GM21717 (cell line): ENCODE measurements at regions not wholly inside any gene's neighbourhood (a gene's known extent, or its start where the extent isn't known, plus 50 kb on each side); places are given as distances from the start of the nearest gene placed in this dataset.

Source experiments
- ATAC-seq: cut with Tn5 transposase; IDR thresholded peaks from one replicate; pipeline ENCODE4 v1.9.1; 2021; ENCODE audit warnings: mild to moderate bottlenecking, moderate library complexity; ENCODE audit not compliant: unreplicated experiment

GRCh38 chr9:73643379-73644013, 491.8 kb downstream of the ANXA1 start:
- ATAC-seq: no peak

DNA sequence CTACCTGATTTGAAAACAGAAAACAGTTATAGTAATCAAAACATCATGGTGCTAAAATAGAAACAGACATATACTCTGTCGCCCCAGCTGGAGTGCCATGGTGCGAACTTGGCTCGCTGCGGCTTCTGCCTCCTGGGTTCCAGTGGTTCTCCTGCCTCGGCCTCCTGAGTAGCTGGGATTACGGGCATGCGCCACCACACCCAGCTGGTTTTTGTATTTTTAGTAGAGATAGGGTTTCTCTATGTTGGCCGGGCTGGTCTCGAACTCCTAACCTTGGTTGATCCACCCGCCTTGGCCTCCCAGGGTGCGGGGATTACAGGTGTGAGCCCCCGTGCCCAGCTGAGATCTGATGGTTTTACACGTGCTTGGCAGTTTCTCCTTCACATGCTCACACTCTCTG, 495.9 kb downstream of the ANXA1 start:
- no peak for ATAC-seq

- no peak for ATAC-seq
Observed at GRCh38 chr9:73649552-73649951, 497.9 kb downstream of the ANXA1 start.

- ATAC-seq: no peak
Observed at GRCh38 chr9:73655363-73655762, 503.7 kb downstream of the ANXA1 start.

- no peak for ATAC-seq
Observed at GRCh38 chr9:73655831-73656230, 504.2 kb downstream of the ANXA1 start.

- no peak for ATAC-seq
Observed at GRCh38 chr9:73665253-73665652, 513.6 kb downstream of the ANXA1 start.

- ATAC-seq: no peak
Observed at GRCh38 chr9:73667749-73668148, 516.1 kb downstream of the ANXA1 start.

DNA sequence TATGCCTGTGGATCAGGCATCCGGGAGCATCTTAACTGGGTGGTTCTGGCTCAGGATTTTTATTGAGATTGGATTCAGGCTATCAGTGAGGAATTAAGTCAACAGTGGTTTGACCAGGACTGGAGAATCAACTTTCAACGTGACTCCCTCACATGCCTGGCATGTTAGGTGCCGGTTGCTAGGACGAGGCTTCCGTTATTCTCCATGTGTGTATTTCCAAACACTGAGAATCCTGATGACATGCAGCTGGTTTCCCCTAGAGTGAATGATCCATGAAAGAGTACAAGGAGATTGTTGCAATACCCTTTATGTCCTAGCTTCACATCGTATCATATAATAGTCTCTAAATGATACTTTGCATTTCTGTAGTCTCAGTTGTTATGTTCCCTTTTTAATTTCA, 529.2 kb downstream of the ANXA1 start:
- no peak for ATAC-seq

- ATAC-seq: no peak
Observed at GRCh38 chr9:73682789-73683188, 531.1 kb downstream of the ANXA1 start.

- peak; percentile 52 for ATAC-seq
Observed at GRCh38 chr9:73683862-73684591, 532.4 kb downstream of the ANXA1 start.

- ATAC-seq: no peak
Observed at GRCh38 chr9:73684601-73685000, 532.9 kb downstream of the ANXA1 start.

GRCh38 chr9:73685786-73686185, 534.1 kb downstream of the ANXA1 start:
- ATAC-seq: no peak

DNA sequence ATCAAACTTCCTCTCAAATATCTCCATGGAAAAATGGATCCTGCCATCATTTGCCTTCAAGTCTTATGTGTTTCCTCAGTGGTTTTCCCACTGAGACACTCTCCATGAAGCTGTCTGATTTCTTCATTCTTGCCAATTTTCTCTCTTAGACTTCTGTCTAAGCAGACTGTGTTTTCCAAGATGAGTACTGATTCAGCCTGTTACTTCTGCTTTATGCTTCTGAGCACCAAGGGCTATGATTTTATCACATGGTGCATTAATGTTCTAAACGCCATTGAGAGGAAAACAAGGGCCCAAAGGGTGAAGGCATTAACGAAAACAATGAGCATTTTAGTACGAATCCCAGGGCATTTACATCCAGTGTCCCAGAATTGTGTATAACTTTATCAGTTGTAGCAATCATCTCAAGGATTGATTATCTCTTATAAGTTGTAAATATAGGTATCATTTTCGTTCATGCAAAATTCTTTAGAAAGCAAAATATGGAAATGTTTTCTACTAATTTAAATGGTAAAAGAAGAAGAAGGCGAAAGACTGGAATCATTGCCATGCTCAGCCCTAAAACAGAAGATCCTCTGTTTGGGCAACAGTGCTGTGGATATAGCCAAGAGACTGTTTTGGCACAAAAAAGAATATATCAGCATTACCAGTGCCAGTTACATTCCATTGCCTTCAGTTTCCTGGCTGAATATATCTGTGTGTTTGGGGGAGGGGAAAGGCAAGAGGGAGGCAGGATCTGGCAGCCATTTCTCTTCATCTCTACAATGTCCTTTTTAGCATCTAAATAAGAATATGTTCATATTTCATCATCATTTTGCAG, 537.6 kb downstream of the ANXA1 start:
- no peak for ATAC-seq

- ATAC-seq: no peak
Observed at GRCh38 chr9:73701415-73702057, 549.9 kb downstream of the ANXA1 start.

GRCh38 chr9:73714294-73714693, 562.6 kb downstream of the ANXA1 start:
- no peak for ATAC-seq

DNA sequence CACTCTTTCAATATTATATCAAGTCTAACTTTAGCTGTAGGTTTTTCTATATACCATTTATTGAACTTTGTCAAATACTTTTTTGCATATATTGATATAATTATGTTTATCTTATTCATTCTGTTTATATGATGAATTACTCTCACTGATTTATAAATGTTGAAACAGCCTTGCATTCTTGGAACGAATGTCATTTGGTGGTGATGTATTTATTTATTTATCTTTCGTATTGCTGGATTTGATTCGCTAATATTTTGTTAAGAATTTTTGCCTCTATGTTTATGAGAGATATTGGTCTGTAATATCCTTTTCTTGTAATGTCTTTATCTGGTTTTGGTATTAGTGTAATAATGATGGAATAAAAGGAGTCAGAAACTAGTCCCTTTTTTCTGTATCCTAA, 563.9 kb downstream of the ANXA1 start:
- ATAC-seq: no peak

GRCh38 chr9:73719660-73720059, 568.0 kb downstream of the ANXA1 start:
- ATAC-seq: no peak

DNA sequence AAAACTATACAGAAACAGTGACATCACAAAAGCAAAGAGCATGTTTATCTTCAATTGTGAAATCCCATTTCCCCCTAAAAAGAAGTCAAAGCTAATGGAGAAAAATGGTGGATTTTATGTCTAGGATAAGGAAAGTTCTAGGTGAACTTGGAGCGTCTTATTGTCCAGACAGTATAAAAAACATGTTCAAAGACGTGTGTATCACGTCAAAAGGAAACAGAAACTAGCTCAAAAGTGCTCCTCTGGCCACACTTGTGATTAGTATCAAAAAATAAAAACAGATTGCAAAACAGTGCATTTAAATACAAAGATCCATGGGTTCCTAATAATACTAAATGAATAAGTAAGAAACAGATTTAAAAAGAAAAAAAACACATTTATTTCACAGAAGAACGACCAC, 568.9 kb downstream of the ANXA1 start:
- no peak for ATAC-seq

DNA sequence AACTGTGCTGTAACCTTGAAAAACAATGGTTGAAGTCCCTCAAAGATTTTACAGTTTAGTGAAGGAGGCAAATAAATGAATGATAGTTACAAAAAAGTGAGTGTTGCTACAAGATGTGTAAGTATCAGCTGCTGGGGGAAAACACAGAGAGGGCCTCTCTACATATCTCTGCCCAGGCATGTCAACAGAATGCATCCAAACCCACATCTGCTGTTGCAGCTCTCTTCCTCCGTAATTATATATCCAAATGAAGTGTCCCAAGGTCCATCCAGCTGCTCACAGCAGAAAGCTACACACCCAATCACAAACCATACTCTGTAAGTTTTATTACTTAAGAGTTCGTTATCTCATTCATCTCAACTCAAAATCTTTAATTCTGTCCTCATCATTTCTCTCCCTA, 584.6 kb downstream of the ANXA1 start:
- no peak for ATAC-seq

DNA sequence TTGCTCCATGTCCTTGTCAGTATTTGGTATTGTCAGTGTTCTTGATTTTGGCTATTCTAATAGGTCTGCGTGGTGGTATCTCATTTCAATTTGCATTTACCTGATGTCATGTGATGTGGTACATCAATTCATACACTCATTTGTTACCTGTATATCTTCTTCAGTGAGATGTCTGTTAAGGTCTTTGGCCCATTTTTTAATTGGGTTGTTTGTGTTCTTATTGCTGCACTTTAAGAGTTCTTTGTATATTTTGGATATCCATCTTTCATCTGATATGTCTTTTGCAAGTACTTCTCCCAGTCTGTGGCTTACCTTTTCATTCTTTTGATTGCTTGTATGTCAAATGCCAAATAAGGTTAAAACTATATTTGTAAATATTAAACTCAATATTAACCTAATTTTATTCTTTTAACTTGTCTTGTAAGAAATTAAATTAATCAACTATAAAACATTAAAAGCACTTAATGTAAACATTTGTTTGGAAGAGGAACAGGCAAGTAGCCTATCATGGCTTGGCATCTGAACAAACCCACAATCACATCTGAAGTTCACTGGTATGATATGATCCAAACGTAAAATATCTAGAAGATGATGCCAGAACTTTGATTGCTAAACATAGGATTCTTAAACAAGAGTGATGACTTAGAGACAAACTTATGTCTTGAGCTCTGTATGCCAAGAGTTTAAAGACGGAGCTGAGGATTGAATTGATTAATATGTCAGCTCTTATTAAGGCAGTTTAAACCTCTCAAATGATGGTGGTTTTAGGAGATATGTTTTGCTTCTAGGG, 587.3 kb downstream of the ANXA1 start:
- ATAC-seq: no peak

DNA sequence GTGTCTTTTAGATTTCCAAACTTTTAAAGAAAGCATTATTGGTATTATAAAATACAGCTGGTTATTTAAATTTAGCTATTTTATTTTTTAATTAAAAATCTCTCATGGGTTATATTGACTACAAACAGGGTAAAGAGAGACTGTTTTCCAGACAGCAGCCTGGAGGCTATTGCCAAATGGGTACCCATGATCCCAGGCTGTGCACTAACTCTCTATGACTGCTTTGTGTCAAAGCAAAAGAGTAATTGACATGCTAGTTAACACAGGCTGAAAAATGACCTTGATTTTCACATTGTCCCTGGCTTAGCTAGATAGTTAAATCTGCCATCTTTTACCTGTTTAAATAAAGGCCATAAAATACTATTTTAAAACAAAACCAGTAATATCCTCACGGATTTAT, 589.7 kb downstream of the ANXA1 start:
- no peak for ATAC-seq
